ENCODE measurements at regions not wholly inside any gene's neighbourhood (a gene's known extent, or its start where the extent isn't known, plus 50 kb on each side); places are given as distances from the start of the nearest gene placed in this dataset.

DNA sequence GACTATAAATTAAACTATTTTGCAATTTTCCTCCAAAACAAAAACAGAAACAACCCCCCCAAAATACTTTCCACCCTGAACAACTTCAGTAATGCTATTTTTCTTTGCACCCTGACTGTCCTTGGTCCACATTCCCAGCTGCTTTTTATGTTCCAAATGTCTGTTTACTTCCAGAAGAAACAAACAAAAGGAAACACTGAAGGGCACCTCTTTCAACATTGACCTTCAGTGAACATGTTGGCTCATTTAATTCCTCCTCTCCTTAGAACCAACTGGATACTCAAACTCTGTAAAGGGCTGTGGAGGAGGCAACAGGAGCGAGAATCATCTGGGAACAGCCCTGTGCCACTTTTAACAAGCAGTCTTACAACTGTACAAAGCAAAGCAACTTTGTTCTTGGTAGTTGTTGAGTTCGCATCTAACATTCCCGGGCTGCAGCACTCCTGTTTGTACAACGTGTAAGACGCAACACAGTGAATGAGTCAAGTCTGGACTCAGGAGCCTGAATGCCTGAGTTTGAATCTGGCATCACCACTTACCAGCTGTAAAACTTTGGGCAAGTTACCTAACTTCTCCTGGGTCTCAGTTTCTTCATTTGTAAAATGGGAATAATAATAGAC lies 111.4 kb upstream of the GATA6 start (continued):
- TF ChIP-seq ISL2 (CRISPR knock-in tag; IDR thresholded peaks at IDR 0.05) (0 out of 2 replicates have a peak, but pooled peaks have one; percentile 42), ZC3H13 (CRISPR knock-in tag; IDR thresholded peaks at IDR 0.05) (no peak), GATAD2A (CRISPR knock-in tag; IDR thresholded peaks at IDR 0.05) (peak; percentile 79), STAG1 (CRISPR knock-in tag; IDR thresholded peaks at IDR 0.05) (no peak), ZNF644 (CRISPR knock-in tag; IDR thresholded peaks at IDR 0.05; ENCODE audit: low read depth) (peak; percentile 20; the same call in 1 of the 2 replicates), HMG20B (CRISPR knock-in tag; conservative IDR thresholded peaks at IDR 0.05) (no peak), TBX3 (IDR thresholded peaks at IDR 0.05; ENCODE audit: borderline replicate concordance) (no peak), NR2F6 (IDR thresholded peaks at IDR 0.05) (peak; percentile 31; the same call in 1 of the 2 replicates), NR2F6 (CRISPR knock-in tag; IDR thresholded peaks at IDR 0.05) (no peak), SMARCC2 (IDR thresholded peaks at IDR 0.05) (no peak), ZNF354B (CRISPR knock-in tag; IDR thresholded peaks at IDR 0.05) (no peak), MIER2 (CRISPR knock-in tag; IDR thresholded peaks at IDR 0.05) (no peak), KLF12 (CRISPR knock-in tag; IDR thresholded peaks at IDR 0.05; ENCODE audit: borderline replicate concordance) (no peak), ZNF3 (CRISPR knock-in tag; IDR thresholded peaks at IDR 0.05) (no peak), REXO4 (CRISPR knock-in tag; IDR thresholded peaks at IDR 0.05; ENCODE audit: borderline replicate concordance) (no peak), RAD51 (IDR thresholded peaks at IDR 0.05; ENCODE audit: borderline replicate concordance) (no peak), LCORL (IDR thresholded peaks at IDR 0.05) (no peak), LCORL (CRISPR knock-in tag; IDR thresholded peaks at IDR 0.05) (peak; percentile 49; the same call in 1 of the 2 replicates), CREM (IDR thresholded peaks at IDR 0.05) (peak; percentile 28; the same call in 1 of the 2 replicates), CREM (CRISPR knock-in tag; IDR thresholded peaks at IDR 0.05) (no peak), ZNF790 (CRISPR knock-in tag; IDR thresholded peaks at IDR 0.05; ENCODE audit: borderline replicate concordance) (no peak)
- TF ChIP-seq, protein P1, sequence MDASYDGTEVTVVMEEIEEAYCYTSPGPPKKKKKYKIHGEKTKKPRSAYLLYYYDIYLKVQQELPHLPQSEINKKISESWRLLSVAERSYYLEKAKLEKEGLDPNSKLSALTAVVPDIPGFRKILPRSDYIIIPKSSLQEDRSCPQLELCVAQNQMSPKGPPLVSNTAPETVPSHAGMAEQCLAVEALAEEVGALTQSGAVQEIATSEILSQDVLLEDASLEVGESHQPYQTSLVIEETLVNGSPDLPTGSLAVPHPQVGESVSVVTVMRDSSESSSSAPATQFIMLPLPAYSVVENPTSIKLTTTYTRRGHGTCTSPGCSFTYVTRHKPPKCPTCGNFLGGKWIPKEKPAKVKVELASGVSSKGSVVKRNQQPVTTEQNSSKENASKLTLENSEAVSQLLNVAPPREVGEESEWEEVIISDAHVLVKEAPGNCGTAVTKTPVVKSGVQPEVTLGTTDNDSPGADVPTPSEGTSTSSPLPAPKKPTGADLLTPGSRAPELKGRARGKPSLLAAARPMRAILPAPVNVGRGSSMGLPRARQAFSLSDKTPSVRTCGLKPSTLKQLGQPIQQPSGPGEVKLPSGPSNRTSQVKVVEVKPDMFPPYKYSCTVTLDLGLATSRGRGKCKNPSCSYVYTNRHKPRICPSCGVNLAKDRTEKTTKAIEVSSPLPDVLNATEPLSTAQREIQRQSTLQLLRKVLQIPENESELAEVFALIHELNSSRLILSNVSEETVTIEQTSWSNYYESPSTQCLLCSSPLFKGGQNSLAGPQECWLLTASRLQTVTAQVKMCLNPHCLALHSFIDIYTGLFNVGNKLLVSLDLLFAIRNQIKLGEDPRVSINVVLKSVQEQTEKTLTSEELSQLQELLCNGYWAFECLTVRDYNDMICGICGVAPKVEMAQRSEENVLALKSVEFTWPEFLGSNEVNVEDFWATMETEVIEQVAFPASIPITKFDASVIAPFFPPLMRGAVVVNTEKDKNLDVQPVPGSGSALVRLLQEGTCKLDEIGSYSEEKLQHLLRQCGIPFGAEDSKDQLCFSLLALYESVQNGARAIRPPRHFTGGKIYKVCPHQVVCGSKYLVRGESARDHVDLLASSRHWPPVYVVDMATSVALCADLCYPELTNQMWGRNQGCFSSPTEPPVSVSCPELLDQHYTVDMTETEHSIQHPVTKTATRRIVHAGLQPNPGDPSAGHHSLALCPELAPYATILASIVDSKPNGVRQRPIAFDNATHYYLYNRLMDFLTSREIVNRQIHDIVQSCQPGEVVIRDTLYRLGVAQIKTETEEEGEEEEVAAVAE (CRISPR knock-in tag; IDR thresholded peaks at IDR 0.05; ENCODE audit: borderline replicate concordance): no peak
- TF ChIP-seq, protein P2, sequence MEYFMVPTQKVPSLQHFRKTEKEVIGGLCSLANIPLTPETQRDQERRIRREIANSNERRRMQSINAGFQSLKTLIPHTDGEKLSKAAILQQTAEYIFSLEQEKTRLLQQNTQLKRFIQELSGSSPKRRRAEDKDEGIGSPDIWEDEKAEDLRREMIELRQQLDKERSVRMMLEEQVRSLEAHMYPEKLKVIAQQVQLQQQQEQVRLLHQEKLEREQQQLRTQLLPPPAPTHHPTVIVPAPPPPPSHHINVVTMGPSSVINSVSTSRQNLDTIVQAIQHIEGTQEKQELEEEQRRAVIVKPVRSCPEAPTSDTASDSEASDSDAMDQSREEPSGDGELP (IDR thresholded peaks at IDR 0.05; ENCODE audit: borderline replicate concordance, low read depth): peak; percentile 34; the same call in 1 of the 2 replicates
- TF ChIP-seq, protein P3, sequence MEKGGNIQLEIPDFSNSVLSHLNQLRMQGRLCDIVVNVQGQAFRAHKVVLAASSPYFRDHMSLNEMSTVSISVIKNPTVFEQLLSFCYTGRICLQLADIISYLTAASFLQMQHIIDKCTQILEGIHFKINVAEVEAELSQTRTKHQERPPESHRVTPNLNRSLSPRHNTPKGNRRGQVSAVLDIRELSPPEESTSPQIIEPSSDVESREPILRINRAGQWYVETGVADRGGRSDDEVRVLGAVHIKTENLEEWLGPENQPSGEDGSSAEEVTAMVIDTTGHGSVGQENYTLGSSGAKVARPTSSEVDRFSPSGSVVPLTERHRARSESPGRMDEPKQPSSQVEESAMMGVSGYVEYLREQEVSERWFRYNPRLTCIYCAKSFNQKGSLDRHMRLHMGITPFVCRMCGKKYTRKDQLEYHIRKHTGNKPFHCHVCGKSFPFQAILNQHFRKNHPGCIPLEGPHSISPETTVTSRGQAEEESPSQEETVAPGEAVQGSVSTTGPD (CRISPR knock-in tag; IDR thresholded peaks at IDR 0.05): no peak
- TF ChIP-seq, protein P4, sequence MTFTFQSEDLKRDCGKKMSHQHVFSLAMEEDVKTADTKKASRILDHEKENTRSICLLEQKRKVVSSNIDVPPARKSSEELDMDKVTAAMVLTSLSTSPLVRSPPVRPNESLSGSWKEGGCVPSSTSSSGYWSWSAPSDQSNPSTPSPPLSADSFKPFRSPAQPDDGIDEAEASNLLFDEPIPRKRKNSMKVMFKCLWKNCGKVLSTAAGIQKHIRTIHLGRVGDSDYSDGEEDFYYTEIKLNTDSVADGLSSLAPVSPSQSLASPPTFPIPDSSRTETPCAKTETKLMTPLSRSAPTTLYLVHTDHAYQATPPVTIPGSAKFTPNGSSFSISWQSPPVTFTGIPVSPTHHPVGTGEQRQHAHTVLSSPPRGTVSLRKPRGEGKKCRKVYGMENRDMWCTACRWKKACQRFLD (CRISPR knock-in tag; IDR thresholded peaks at IDR 0.05; ENCODE audit: borderline replicate concordance): no peak
- TF ChIP-seq, protein P5, sequence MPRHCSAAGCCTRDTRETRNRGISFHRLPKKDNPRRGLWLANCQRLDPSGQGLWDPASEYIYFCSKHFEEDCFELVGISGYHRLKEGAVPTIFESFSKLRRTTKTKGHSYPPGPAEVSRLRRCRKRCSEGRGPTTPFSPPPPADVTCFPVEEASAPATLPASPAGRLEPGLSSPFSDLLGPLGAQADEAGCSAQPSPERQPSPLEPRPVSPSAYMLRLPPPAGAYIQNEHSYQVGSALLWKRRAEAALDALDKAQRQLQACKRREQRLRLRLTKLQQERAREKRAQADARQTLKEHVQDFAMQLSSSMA (CRISPR knock-in tag; IDR thresholded peaks at IDR 0.05): no peak
